CD4-positive, alpha-beta T cell treated with Interleukin-1 beta for 1 hour (primary cell): ENCODE measurements at regions not wholly inside any gene's neighbourhood (a gene's known extent, or its start where the extent isn't known, plus 50 kb on each side); places are given as distances from the start of the nearest gene placed in this dataset.
"Not testable (repeated sequence)": the region's sequence is repeated elsewhere in the genome, so short reads cannot be mapped to it uniquely, and the experiment has no call there.

Experiments
- DNase-seq, 2 donors: peaks; one replicate each; pipeline ENCODE4 v3.0.0-alpha.2; 2020 to 2022

- no peak for DNase-seq
Measured at GRCh38 chr13:111562716-111563115, 242.3 kb downstream of the TEX29 start.

GRCh38 chr13:111564606-111565005 is 244.2 kb downstream of the TEX29 start:
- DNase-seq: no peak

- DNase-seq: no peak
Measured at GRCh38 chr13:111565400-111565799, 245.0 kb downstream of the TEX29 start.

GRCh38 chr13:111566567-111566966 is 246.1 kb downstream of the TEX29 start:
- DNase-seq: no peak

- DNase-seq: no peak
Measured at GRCh38 chr13:111567637-111568036, 247.2 kb downstream of the TEX29 start.

GRCh38 chr13:111568290-111568689 is 247.8 kb downstream of the TEX29 start:
- no peak for DNase-seq

GRCh38 chr13:111570911-111571310 is 250.5 kb downstream of the TEX29 start:
- DNase-seq: no peak

- DNase-seq: no peak
Measured at GRCh38 chr13:111572956-111573761, 252.7 kb downstream of the TEX29 start.

- no peak for DNase-seq
Measured at GRCh38 chr13:111573801-111574200, 253.4 kb downstream of the TEX29 start.

- DNase-seq: no peak
Measured at GRCh38 chr13:111575276-111575675, 254.8 kb downstream of the TEX29 start.

- no peak for DNase-seq
Measured at GRCh38 chr13:111575719-111576118, 255.3 kb downstream of the TEX29 start.

GRCh38 chr13:111577208-111577828 is 256.9 kb downstream of the TEX29 start:
- no peak for DNase-seq

GRCh38 chr13:111577956-111578605 is 257.6 kb downstream of the TEX29 start:
- DNase-seq: no peak

GRCh38 chr13:111584101-111584672 is 263.7 kb downstream of the TEX29 start:
- DNase-seq: no peak

- no peak for DNase-seq
Measured at GRCh38 chr13:111584870-111585269, 264.4 kb downstream of the TEX29 start.

GRCh38 chr13:111586291-111586690 is 265.8 kb downstream of the TEX29 start:
- no peak for DNase-seq

- no peak for DNase-seq
Measured at GRCh38 chr13:111587249-111587648, 266.8 kb downstream of the TEX29 start.

- no peak for DNase-seq
Measured at GRCh38 chr13:111589321-111589720, 268.9 kb downstream of the TEX29 start.

GRCh38 chr13:111589992-111590391 is 269.6 kb downstream of the TEX29 start:
- DNase-seq: no peak

GRCh38 chr13:111590796-111591195 is 270.4 kb downstream of the TEX29 start:
- no peak for DNase-seq

- DNase-seq: not testable (repeated sequence)
Measured at GRCh38 chr13:111593490-111593889, 273.0 kb downstream of the TEX29 start.

GRCh38 chr13:111594606-111595005 is 274.2 kb downstream of the TEX29 start:
- no peak for DNase-seq

- DNase-seq: no peak
Measured at GRCh38 chr13:111595276-111595675, 274.8 kb downstream of the TEX29 start.

GRCh38 chr13:111595791-111596190 is 275.3 kb downstream of the TEX29 start:
- no peak for DNase-seq
